ENCODE measurements at regions not wholly inside any gene's neighbourhood (a gene's known extent, or its start where the extent isn't known, plus 50 kb on each side); places are given as distances from the start of the nearest gene placed in this dataset.

GRCh38 chr5:155167736-155168135 lies 154.2 kb downstream of the KIF4B start:
- no peak for TF ChIP-seq CBX5 (IDR thresholded peaks at IDR 0.05; ENCODE audit: low read depth, low read length)
- no peak for TF ChIP-seq SUZ12 (IDR thresholded peaks at IDR 0.05; ENCODE audit: low read length)
- no peak for TF ChIP-seq POLR2AphosphoS5 (IDR thresholded peaks at IDR 0.05; ENCODE audit: low read depth, low read length)

Data from H1 (cell line).